Kasumi-1 (cell line): ENCODE measurements at regions not wholly inside any gene's neighbourhood (a gene's known extent, or its start where the extent isn't known, plus 50 kb on each side); places are given as distances from the start of the nearest gene placed in this dataset.

Experiments used
- DNase-seq, 2 experiments: peaks; one replicate each; lab custom pipeline; 2025; lab: John Stamatoyannopoulos, UW

DNA sequence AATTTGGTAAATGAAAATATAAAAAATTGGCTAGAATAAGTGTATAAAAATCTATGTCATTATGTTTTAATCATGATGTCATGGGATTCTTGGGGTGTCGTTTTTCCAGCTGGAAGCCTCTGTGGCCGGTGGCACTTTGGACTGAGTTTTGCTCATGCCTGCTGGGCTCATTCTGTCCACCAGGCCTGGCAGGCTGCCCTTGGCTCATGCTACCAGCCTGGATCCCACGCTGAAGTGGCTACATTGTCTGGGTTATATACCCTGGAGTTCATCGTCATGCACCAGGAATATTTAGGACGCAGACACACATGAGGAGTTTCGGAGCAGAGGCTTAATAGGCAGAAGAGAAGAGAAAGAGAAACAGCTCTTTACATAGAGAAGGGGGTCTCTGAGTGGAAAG is 1913.7 kb upstream of the WWC1 start:
- no peak for DNase-seq

DNA sequence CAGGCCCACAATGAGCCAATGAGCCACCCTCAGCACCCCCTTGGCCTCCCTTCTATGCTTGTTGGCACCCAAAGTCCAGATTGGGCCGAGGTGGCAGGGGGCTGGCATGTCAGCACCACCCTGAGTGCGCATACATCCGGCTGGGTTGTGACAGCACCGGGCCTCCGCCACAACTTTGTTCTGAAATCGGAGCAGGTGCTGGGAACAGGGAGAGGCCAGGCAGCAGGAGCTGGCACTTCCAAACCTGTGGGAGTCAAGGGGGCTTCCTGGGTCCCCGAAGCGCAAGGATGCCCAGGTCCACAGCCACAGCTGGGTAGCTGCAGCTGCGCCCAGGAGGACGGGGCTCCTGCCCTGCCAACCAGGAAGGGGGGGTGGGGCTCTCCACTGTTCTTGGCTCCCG is 1911.9 kb upstream of the WWC1 start:
- DNase-seq: no peak

DNA sequence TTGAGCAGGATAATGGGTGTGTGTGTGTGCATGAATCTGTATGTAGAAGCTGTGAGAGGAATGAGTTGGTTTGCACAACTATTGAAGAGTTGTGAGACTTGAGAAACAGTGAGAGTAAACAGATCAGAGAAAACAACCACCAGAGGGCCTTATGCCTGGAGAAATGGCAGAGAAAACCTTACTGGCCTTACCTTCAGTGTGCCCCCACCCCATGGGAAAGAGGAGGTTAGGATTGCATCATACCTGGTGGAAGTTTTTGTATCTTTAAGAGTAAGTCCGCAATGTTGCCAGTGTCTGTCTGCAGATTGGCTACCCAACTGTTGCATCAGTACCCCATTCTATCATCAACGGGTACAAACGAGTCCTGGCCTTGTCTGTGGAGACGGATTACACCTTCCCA is 1909.4 kb upstream of the WWC1 start:
- no peak for DNase-seq

DNA sequence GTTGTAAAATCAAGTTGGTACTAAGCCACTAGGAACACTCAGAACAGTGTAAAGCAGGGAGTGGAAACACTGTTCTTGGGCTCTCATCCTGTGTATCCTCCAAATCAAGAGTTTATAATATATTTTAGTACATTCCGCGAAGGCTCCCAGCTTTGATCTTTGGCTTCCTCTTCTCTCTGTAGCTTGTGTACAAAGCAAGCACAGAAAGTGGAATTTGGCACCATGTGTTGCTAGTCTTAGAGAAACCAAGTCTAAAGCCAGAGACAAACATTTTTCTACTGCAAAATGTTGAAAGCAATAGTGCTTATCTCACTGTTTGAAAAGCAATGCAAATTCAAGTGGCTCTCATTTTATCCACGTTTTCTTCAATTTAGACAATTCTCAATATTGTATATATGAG is 1893.3 kb upstream of the WWC1 start:
- DNase-seq: no peak

DNA sequence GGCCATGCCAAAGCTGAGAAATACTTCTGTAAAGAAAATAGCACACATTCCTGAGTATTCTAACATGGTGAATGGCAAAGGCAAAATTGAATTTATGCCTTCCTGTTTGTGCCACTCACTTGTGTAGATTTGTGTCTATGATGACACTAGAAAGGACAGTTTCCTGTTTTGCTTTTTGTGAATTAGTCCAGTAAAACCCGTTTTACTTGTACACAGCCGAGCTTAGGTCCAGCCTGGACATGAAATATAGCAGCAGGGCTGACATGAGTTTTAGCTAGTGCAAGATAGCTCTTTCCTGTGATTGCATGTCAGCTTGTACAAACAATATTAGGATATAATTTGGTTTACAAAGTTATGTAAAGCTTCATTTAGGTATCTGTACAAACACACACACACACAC is 1891.7 kb upstream of the WWC1 start:
- no peak for DNase-seq

DNA sequence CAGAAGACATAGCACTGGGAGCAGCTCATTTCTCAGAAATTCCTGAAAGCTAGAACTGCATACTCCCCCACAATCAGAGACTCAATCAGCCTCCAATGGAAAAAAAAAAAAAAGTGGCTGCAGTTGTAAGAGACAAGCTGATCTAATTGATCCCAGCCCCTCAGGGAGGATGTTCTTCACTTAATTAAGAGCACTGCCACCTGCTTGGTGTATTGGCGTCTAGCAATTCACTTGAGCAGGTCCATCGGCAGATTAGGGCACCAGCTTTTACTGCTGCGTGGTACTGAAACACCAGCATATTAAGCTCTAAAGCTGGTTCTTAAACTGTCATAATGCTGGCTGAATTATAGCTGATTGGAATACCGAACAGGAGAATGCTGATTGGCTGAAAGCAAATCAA is 1890.1 kb upstream of the WWC1 start:
- DNase-seq: no peak

DNA sequence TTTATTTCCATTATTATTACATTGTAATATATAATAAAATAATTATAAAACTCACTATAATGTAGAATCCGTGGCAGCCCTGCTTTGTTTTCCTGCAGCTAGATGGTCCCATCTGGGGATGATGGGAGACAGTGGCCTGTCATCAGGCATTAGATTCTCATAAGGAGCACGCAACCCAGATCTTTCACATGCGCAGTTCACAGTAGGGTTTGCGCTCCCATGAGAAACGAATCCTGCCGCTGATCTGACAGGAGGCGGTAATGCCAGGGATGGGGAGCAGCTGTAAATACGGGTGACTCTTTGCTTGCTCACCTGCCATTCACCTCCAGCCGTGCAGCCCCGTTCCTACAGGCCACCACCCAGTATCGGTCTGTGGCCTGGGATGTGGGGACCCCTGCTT is 1879.3 kb upstream of the WWC1 start:
- DNase-seq: no peak

DNA sequence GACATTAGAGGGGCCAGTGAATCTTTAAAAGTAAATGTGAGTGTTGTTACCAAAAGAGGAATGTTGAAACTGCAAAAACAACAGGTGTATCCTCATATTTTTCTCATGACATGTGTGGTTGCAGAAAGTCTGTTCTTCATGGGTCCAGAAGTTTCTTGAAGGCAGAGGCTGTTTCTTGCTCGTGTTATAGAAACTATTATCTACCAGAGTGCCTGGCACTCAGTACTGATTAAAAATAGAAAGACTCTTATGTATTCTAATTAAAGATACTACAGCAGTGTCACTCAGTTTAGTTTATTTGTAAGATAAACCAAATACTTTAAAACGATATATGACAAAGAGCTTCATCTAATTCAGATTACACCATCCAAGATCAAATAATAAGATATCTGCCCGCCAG is 1864.2 kb upstream of the WWC1 start:
- no peak for DNase-seq

DNA sequence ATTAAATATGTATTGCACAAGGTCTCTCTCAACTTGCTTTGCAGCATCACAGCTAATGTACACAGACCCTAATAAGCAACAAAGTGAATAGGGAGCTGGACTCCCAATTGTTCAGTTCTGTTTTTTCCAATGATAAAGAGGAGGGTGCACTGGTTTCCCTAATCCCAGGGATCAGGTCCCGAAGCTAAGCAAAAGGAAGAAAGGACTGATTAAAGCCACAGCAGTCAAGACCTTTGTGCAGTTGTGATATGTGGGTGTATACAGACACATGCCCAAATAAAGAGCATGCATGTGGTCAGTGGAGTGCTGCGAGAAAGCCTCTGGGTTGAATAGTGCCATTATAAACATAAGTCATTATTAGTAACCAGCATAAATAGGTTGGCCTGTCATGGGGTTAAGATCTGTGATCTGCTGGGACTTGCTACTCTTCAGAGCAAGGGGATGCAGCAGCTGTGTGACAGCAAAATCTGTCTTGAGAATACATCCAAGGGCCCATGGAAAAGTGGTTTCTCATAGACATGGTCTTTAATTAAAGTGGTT is 1863.1 kb upstream of the WWC1 start:
- DNase-seq: no peak

DNA sequence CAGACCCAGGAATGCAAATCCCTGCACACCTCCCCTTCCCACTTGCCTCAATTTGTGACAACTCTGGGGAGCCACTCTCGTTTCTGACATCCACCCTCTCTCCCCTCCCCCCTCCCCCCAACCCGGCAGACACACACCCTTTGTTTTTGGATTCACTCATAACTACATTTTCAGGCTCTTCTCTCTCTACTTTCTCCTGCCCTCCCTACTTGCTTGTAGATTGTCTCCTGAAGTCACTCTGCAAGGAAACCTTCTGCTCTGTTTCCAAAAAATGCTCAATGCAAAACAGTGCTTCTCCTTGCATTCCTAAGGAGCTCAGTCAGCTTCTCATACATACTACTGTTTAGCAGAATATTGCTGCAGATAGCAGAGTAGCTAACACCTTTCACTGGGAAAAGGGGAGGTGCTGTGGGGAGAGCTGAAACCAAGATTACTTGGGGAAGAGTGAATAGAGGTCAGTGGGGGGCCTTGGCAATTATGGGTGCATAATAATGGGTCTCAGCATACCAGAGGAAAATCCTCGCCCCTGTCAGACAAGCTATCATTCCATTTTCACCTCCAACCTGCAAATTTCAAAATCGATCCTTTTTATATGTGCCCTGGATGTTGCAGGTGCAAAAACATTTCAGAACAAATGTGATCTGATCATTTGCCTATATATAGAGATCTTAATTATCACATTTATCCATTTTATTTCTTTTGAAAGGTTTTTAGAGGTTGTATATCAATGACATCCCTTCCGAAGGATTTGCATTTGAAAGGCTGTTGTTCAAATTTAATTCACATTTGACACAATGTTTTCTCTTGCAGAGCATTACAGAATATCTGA is 1860.7 kb upstream of the WWC1 start:
- DNase-seq: no peak

DNA sequence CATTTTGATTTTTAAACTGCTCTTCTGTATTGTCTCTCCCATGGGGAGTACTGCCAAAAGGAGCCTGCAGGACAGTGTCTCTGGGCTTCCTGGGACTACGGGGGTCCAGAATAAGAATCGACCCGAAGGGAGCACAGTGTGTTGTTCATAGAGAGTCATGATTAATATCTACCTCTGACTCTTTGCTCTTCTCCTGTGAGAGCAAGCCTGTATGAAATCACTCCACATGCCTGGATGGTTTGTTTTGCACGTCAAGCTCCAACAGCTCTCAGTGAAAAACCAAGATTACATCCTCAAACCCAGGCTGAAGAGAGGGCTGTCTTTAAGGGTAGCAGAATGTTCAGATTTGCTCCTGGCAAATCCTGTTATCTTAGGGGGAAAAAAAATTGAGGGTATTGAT is 1860.0 kb upstream of the WWC1 start:
- no peak for DNase-seq

DNA sequence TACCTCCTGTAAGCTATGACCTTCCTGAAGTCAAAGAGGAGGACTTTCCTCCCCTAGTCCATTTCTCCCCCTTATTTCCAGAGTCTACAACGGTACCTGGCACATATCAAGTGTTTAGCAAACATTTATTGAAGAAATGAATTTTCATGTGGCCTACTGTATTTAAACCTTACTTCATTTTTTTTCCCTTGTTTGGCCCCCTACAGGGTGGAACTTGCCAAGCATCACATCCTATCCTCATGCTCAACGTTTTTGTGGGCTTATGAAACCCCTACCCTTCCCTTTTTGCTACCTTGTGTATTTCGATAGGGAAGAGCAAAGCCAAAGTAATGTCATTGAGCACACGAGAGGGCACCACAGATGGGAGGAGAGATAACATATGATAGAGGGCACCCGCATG is 1857.8 kb upstream of the WWC1 start:
- no peak for DNase-seq

DNA sequence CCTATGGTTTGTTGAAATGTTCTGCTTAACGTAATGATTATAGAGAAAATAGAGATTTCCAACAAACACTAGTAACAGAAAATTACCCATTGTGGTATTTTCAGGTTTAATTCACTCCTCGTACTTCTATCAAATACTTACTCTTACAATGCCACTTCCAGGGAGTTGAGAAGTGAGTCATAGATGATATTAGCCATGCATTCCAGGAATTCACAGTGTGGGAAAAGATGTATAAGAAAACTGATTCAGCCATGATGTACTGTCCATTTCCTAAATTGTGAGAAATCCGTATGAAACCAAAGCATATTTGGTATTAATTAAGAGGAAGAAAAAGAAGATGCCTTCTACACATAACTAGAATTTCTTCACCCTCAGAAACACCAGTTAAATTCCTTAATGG is 1854.6 kb upstream of the WWC1 start:
- no peak for DNase-seq

DNA sequence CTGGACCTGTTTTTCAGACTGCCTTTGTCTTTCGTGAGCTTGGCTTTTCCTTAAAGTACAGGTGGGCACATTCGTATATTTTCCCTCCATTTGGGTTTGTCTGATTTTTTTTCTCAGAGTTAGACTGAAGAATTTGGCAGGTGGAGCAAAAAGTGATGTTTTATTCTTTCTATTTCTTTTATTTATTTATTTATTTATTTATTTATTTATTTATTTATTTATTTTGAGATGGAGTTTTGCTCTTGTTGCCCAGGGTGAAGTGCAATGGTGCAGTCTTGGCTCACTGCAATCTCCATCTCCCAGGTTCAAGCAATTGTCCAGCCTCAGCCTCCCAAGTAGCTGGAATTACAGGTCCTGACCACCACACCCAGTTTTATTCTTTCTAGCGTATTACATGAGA is 1805.1 kb upstream of the WWC1 start:
- no peak for DNase-seq

DNA sequence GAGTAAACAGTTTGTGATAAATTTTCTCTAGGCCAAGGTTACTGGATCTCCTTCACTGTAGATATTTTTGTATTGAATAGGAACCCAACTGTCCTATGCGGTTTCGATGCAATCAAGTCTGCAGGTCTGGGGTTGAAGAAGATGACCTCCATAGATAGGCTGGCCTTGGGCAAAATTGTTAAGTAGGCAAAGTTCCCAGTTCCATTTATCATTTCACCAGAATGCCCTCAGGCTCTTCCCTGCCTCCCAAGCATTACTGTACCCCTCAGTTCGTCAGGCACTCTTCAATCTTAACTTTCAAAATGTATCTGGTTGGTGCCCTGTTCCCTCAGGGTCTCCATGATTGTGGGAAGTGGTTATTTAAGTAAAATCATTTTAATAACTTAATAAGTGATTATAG is 1802.9 kb upstream of the WWC1 start:
- DNase-seq: no peak

DNA sequence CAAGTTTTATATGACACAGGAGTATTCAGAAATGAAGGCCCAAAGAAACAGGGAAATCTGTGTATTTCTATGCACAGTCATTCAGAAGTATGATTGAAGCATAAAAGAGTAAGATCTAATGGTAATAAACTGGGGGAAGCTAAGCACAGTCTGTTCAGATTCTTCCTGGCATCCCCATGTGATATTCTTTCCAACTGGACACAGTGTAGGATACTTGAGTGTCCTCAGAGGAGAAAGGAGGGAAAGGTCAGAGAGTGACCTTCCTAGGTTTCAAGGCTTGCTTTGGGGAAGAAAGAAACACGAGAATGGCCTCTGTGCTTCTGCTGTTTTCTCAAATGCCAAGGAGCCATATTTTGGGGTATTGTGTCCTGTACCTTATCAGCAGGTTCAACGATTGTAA is 1798.4 kb upstream of the WWC1 start:
- no peak for DNase-seq

DNA sequence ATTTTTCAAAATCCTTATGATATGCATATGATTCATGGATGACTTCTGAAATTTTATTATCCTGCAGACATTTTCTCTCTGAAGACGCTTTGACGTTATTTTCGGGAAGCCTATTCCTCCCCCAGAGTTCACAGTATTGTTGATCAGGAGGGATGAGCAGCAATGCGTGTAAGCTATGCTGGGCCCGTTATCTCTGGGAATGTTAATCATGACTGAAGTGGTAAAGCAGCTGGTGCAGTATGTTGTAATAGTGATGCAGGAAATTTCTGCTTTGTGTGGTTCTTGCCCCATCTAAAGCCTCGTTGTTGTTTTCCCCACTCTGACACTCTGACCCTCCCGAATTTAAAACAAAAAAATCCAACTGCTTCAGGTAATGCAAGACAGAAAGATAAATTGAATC is 1797.8 kb upstream of the WWC1 start:
- no peak for DNase-seq

DNA sequence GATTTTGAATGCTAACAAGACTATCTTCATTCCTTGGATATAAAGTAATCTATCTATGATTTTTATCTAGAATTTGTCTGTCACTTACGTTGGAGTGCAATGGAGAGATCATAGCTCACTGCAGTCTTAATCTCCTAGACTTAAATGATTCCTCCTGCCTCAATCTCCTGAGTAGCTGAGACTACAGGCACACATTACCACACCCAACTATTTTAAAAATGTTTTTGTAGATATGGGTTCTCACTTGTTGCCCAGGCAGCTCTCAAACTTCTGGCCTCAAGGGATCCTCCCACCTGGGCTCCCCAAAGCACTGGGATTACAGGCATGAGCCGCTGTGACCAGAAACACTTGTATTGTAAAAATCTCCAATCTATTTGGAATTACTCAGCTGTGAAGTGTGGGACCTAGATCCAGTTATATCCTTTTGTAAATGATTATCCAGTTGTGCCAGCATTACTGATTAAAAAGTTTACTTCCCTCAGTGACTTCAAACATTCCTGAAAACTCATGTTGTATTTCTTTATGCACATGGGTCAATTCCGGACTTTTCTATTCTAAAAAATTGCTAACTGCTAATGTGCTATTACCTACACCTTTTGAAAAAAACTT is 1793.8 kb upstream of the WWC1 start:
- DNase-seq: no peak

DNA sequence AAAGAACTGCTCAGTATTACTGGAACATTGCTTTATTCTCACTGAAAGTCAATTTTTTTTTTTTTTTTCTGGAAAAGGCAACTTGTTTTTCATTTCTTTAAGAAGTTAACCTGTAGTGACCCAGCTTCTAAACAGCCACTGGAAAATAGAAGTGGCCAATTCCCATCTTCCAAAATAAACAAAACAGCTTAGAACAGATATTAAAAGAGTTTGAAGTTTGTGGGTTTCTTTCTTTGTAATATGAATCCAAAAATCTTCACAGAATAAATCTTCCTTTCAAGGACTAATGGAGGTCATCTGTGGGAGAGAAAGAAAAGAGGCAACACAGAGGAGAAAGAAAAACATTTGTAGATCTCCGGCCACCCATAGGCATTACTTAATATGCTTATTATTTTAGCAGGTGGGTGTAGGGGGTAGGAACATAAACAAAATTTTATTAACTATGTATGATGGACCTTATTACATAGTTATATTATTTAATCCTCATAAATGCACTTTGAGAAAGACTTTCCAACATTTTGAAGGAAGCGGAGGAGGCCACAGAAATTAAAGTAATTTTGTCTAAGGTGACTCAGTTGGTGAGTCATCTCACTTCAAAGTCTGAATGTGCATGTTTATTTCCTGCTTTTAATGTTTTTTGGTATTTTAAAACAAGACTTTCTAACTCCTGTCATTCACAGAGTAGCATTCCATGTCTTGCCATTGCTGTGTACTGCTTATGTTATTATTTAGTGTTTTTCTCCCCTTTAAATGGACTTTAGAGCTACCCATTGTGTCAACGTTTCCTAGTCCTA is 1791.8 kb upstream of the WWC1 start:
- DNase-seq: no peak

DNA sequence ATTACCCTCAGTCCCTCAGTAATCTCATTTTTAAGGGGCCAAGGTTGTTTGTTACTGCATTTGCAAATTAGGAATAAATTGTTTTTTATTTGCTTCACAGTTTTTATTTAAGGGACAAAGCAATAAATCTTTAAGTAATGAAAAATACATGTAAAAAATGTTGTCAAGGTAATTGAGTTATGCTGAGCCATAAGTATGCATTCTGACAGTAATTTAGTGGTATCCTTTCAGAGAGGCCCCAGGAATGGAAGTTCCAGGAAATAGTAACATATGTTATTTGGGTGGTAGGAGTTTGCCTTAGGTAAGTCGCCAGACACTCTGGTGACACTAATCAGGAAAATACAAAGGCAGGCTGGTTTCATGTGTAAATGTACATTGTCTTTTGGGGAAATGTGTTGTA is 1787.9 kb upstream of the WWC1 start:
- DNase-seq: no peak

DNA sequence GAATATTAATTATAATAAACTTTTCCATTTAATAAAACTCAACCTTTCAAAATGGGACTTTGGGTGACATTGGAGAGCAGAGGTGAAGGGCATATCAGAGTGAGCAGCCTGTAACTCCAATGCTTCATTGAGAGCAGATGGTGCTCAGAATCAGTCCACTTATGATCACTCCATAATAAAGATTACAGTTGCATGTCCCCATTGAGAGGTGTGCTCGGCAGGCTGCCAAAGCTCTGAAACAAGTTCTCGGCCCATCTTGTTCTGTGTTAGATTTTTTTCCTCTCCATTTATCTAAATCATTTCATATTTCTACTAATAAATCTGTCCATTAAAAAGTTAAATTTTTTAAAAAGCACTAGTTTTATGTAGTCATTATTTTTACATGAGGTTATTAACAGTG is 1786.4 kb upstream of the WWC1 start:
- no peak for DNase-seq

DNA sequence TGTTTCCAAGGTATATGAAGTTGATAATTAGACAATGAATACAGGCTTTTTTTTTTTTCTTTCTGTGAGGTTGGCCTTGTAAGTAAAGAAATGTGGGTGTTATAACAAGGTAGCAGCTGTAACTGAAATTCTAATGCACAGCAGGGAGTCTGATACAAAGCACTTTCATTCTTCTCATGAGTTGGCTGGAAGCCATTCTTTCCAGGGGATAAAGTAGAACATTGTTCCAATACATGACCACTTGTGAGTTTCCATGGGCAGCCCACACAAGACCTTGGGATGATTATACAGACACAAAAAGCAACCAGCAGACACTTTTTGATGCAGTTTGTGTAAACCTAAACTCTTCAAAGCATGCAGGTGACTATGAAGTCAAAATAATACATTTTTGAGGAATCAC is 1785.9 kb upstream of the WWC1 start:
- no peak for DNase-seq

DNA sequence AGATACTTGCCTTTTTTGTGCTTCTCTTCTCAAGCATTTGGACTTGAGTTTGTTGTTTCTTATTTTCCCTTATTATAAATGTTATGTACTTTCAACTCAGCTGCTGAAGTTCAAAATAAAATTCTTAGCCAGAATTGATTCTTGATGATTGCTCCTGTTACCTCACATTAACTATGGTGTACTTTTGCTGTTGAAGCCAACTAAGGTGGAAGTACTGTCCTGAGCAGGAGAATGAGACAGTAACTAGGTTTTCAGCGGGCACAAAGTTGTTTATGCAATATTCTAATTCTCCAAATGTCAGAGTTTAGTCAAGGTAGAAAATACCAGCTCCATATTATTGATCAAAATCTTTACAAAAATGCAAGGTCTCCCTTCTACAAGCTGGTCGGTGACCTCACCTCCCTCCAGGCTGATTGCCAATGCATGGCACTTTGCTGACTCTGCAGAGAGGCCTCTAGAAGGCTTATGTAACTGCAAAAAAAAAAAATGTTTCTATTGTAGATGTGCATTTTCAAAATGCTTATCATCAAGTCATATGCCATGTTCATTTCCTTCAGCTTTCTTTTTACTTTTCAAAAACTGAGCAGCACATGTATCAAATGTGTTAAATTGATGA is 1783.5 kb upstream of the WWC1 start:
- no peak for DNase-seq
